ENCODE measurements at regions not wholly inside any gene's neighbourhood (a gene's known extent, or its start where the extent isn't known, plus 50 kb on each side); places are given as distances from the start of the nearest gene placed in this dataset.

DNA sequence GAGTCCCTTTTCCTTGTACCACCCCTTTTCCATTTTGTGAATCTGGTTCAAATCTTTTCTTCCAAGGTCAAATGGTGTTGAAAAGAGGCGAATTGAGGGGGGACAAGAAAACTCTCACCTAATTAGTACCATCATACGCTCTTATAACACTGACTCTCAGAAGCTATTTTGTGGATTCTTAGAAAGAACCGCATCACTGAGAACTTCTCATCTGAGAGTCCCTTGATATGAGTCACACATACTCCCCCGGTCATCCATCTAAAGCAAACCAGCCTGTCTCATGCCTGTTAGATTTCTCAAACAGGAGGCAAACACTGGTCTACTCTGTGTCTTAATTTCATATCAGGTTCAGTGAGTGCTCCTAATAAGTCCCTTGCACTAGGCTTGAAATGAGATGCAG lies 76.5 kb upstream of the SPRED1 start:
- TF ChIP-seq, protein P1, sequence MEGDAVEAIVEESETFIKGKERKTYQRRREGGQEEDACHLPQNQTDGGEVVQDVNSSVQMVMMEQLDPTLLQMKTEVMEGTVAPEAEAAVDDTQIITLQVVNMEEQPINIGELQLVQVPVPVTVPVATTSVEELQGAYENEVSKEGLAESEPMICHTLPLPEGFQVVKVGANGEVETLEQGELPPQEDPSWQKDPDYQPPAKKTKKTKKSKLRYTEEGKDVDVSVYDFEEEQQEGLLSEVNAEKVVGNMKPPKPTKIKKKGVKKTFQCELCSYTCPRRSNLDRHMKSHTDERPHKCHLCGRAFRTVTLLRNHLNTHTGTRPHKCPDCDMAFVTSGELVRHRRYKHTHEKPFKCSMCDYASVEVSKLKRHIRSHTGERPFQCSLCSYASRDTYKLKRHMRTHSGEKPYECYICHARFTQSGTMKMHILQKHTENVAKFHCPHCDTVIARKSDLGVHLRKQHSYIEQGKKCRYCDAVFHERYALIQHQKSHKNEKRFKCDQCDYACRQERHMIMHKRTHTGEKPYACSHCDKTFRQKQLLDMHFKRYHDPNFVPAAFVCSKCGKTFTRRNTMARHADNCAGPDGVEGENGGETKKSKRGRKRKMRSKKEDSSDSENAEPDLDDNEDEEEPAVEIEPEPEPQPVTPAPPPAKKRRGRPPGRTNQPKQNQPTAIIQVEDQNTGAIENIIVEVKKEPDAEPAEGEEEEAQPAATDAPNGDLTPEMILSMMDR (IDR thresholded peaks at IDR 0.05) = no peak
- no peak for TF ChIP-seq EZH2 (IDR thresholded peaks at IDR 0.05; ENCODE audit: borderline replicate concordance, insufficient read depth, low read depth, low read length, poor library complexity, severe bottlenecking)
